K562 (cell line): ENCODE measurements at regions not wholly inside any gene's neighbourhood (a gene's known extent, or its start where the extent isn't known, plus 50 kb on each side); places are given as distances from the start of the nearest gene placed in this dataset.

Experiments used
- ATAC-seq: fragments of 200-7000 bp; cut with Tn5 transposase; 3 replicates; pipeline ENCODE4 v1.9.1; 2020; ENCODE audit warnings: moderate library complexity
- BruUV-seq: library from RNA; stranded (reverse); fragments of 400-500 nt; replicated peaks from 2 replicates; lab custom pipeline; 2021; lab: Mats Ljungman, UMichigan
- CTCF ChIA-PET: fragments of 300-600 bp; formaldehyde crosslinking; extraction: SDS; loops from one replicate; lab custom pipeline; 2021; ENCODE audit warnings: low intra/inter-chr PET ratio; lab: Yijun Ruan, JAX
- POLR2A ChIA-PET: fragments of 300-600, 350-650 bp; sonication (Branson Sonifier 250); formaldehyde crosslinking; extraction: SDS; loops from one replicate; lab custom pipeline; 2021; ENCODE audit warnings: antibody characterized with exemption, inconsistent platforms; lab: Yijun Ruan, JAX
- DNase-seq, 4 experiments: peaks; one replicate each; pipeline versions ENCODE4 v3.0.0 to v3.0.0-alpha.2; 2011 to 2018; ENCODE audit warnings: low spot score in 3 of 4, mixed read lengths in 3 of 4; ENCODE audit errors: extremely low read depth in 1 of 4
- FAIRE-seq: peaks from 2 replicates; lab custom pipeline; 2011; peaks lifted over from hg19 to GRCh38; lab: Jason Lieb, UNC
- H2AFZ ChIP-seq: 2 replicates; pipeline ENCODE4 v1.6.0; 2011; ENCODE audit warnings: low read depth, low read length, control low read depth, inconsistent platforms
- H3K27ac ChIP-seq: fragments of 200-600 bp; 3 replicates; pipeline ENCODE4 v1.8.0; 2011; ENCODE audit warnings: low read depth, mild to moderate bottlenecking, control low read depth, inconsistent platforms, low read length, moderate library complexity, mixed read lengths; ENCODE audit errors: extremely low read depth
- H3K27me3 ChIP-seq, 2 experiments: fragments of 300-600 bp in 1 of 2; 2 replicates in 1 of 2; 3 replicates in 1 of 2; pipeline versions ENCODE4 v1.6.0 to v1.8.0; 2011; ENCODE audit warnings: inconsistent platforms in 2 of 2, low read length in 2 of 2, mild to moderate bottlenecking in 1 of 2, mixed read lengths in 1 of 2, moderate library complexity in 1 of 2; ENCODE audit not compliant: control insufficient read depth in 2 of 2, insufficient read depth in 2 of 2
- H3K36me3 ChIP-seq: fragments of 300-600 bp; 3 replicates; pipeline ENCODE4 v1.8.0; 2011; ENCODE audit warnings: mild to moderate bottlenecking, low read length, inconsistent platforms; ENCODE audit not compliant: control insufficient read depth, insufficient read depth
- H3K4me1 ChIP-seq, 2 experiments: fragments of 200-600 bp in 1 of 2; replicated peaks in 1 of 2; 2 replicates in 1 of 2; 3 replicates in 1 of 2; pipeline versions ENCODE4 v1.5.1 to v1.8.0; 2011; ENCODE audit warnings: inconsistent platforms in 2 of 2, low read length in 2 of 2, mild to moderate bottlenecking in 1 of 2, mixed read lengths in 1 of 2, moderate library complexity in 1 of 2; ENCODE audit not compliant: control insufficient read depth in 2 of 2, insufficient read depth in 2 of 2
- H3K4me2 ChIP-seq: 2 replicates; pipeline ENCODE4 v1.6.1; 2011; ENCODE audit warnings: low read length, control low read depth, inconsistent platforms, mixed read lengths; ENCODE audit not compliant: insufficient read depth
- H3K4me3 ChIP-seq: fragments of 200-600 bp; sonication (generic), shearing (Covaris generic); 2 replicates; pipeline ENCODE4 v1.5.1; 2016; ENCODE audit warnings: control low read depth, inconsistent platforms
- H3K79me2 ChIP-seq: fragments of 200-600 bp; 3 replicates; pipeline ENCODE4 v1.8.0; 2011; ENCODE audit warnings: low read length, inconsistent platforms; ENCODE audit not compliant: control insufficient read depth, insufficient read depth
- H3K9ac ChIP-seq, 2 experiments: 2 replicates each; pipeline versions ENCODE4 v1.6.0 to v1.6.1; 2011; ENCODE audit warnings: low read depth in 2 of 2, low read length in 2 of 2, control low read depth in 1 of 2, inconsistent platforms in 1 of 2, mild to moderate bottlenecking in 1 of 2, mixed read lengths in 1 of 2; ENCODE audit not compliant: insufficient read depth in 1 of 2
- H3K9me1 ChIP-seq: one replicate; pipeline ENCODE4 v1.6.0; 2011; ENCODE audit warnings: inconsistent platforms, mild to moderate bottlenecking, low read length, moderate library complexity; ENCODE audit not compliant: control insufficient read depth, insufficient read depth
- H3K9me3 ChIP-seq: replicated peaks from 2 replicates; pipeline ENCODE4 v1.5.1; 2011; ENCODE audit warnings: low read depth, low read length, inconsistent platforms; ENCODE audit not compliant: control insufficient read depth, insufficient read depth
- H4K20me1 ChIP-seq: replicated peaks from 2 replicates; pipeline ENCODE4 v1.6.1; 2011; ENCODE audit warnings: low read length, inconsistent platforms, mixed read lengths; ENCODE audit not compliant: control insufficient read depth, insufficient read depth
- ARID4B ChIP-seq: sonication (generic); formaldehyde crosslinking; IDR thresholded peaks from 2 replicates; pipeline ENCODE4 v1.8.0; 2022; ENCODE audit warnings: mild to moderate bottlenecking, missing genetic modification reagents
- ATF7 ChIP-seq: fragments of 450-650 bp; IDR thresholded peaks from 2 replicates; pipeline ENCODE4 v1.7.1; 2014; ENCODE audit warnings: mild to moderate bottlenecking, moderate library complexity
- BDP1 ChIP-seq: IDR thresholded peaks from 3 replicates; pipeline ENCODE4 v1.6.1; 2011; ENCODE audit not compliant: insufficient read length, insufficient read depth
- CREBBP ChIP-seq: IDR thresholded peaks from one replicate; pipeline ENCODE4 v1.6.1; 2012; ENCODE audit warnings: low read depth, mild to moderate bottlenecking, control low read depth, inconsistent platforms, low read length
- FOXP4 ChIP-seq: sonication (generic); formaldehyde crosslinking; IDR thresholded peaks from 2 replicates; pipeline ENCODE4 v1.8.0; 2022; ENCODE audit warnings: mild to moderate bottlenecking, missing genetic modification reagents, borderline replicate concordance
- HNRNPH1 ChIP-seq: fragments of 200-400 bp; formaldehyde crosslinking; optimal IDR thresholded peaks from 2 replicates; pipeline ENCODE3; 2017; ENCODE audit warnings: low read depth, mild to moderate bottlenecking, low read length, moderate library complexity
- NFRKB ChIP-seq: fragments of 450-650 bp; IDR thresholded peaks from 2 replicates; pipeline ENCODE4 v1.6.1; 2016; ENCODE audit warnings: low read depth
- STAT5B ChIP-seq: fragments of 250-450 bp; sonication (Bioruptor Pico); IDR thresholded peaks from 2 replicates; pipeline ENCODE4 v1.8.0; 2021; ENCODE audit warnings: mild to moderate bottlenecking, inconsistent platforms
- TCF3 ChIP-seq: sonication (generic); formaldehyde crosslinking; IDR thresholded peaks from 2 replicates; pipeline ENCODE4 v1.4.0; 2020; ENCODE audit warnings: mild to moderate bottlenecking, missing genetic modification reagents
- THRA ChIP-seq: fragments of 450-650 bp; IDR thresholded peaks from 2 replicates; pipeline ENCODE4 v1.6.1; 2017; ENCODE audit warnings: mild to moderate bottlenecking, moderate library complexity
- TRIM24 ChIP-seq, 2 experiments: fragments of 450-650 bp; IDR thresholded peaks; 2 replicates each; pipeline ENCODE4 v1.6.1; 2016
- USF2 ChIP-seq: sonication (generic); formaldehyde crosslinking; IDR thresholded peaks from 2 replicates; pipeline ENCODE4 v1.5.0; 2020; ENCODE audit warnings: missing genetic modification reagents
- YY1 ChIP-seq, 3 experiments: IDR thresholded peaks; 2 replicates each; pipeline ENCODE4 v1.6.1; 2011; ENCODE audit warnings: low read length in 2 of 3, mild to moderate bottlenecking in 2 of 3, moderate library complexity in 2 of 3, borderline replicate concordance in 1 of 3, control low read depth in 1 of 3, low read depth in 1 of 3; ENCODE audit not compliant: insufficient read depth in 3 of 3, insufficient replicate concordance in 2 of 3, control insufficient read depth in 1 of 3, insufficient read length in 1 of 3; ENCODE audit errors: extremely low read depth in 1 of 3
- WGBS: fragments of 100-300 bp; shearing (Covaris generic); methylation state at CpG from one replicate; pipeline ENCODE4 v1.1.6; 2016; ENCODE audit warnings: low coverage, mixed read lengths; ENCODE audit not compliant: insufficient coverage; ENCODE audit errors: missing lambda C conversion rate; 5-methylcytosine and 5-hydroxymethylcytosine counted together
- in situ Hi-C: fragments of 300-500 bp; cut with MboI; formaldehyde crosslinking; loops from 4 replicates; pipeline ENCODE4 v1.15.0; 2018; ENCODE audit warnings: inconsistent platforms, mixed read lengths
- intact Hi-C: fragments of 100-400 bp; cut with micrococcal nuclease; formaldehyde crosslinking; loops from 2 replicates; pipeline ENCODE4 v1.14.2; 2022

- TF ChIP-seq YY1 (IDR thresholded peaks at IDR 0.05; ENCODE audit: borderline replicate concordance in 1 of 3, control insufficient read depth in 1 of 3, extremely low read depth in 1 of 3, insufficient read depth in 3 of 3, insufficient read length in 1 of 3, insufficient replicate concordance in 2 of 3, low read depth in 1 of 3, low read length in 2 of 3) (no peak), THRA (no peak), CREBBP (no peak), FOXP4 (CRISPR knock-in tag) (no peak)
Observed at GRCh38 chr10:2210088-2210487, 472.8 kb upstream of the ADARB2 start (continued).

GRCh38 chr10:2208106-2208505 lies 470.8 kb upstream of the ADARB2 start:
- no peak for ATAC-seq
- Histone ChIP-seq H3K4me2 (peak overlapping the region; percentile 72; the same call in 1 of the 2 replicates), H3K36me3 (no peaks in the 10 kb centered on the region), H3K9me3 (no peaks in the 10 kb centered on the region), H3K9ac (no peak overlapping the region), H2AFZ (peak overlapping the region; percentile 91; the same call in 1 of the 2 replicates), H3K4me1 (no peaks in the 10 kb centered on the region), H3K27ac (no peak overlapping the region), H3K79me2 (no peaks in the 10 kb centered on the region), H4K20me1 (no peaks in the 10 kb centered on the region), H3K27me3 (no peaks in the 10 kb centered on the region), H3K9me1 (no peaks in the 10 kb centered on the region), H3K4me3 (no peak overlapping the region)
- FAIRE-seq = no peak
- in situ Hi-C loops (no loop called here), intact Hi-C loops (no loop called here)
- DNase-seq = no peak
- BruUV-seq = no TSS peak
- ChIA-PET POLR2A (no interaction called here), CTCF (no interaction called here)
- WGBS = 4% methylated on average over 7 of the region's 7 CpGs
- TF ChIP-seq HNRNPH1 (no peak), ARID4B (no peak), STAT5B (CRISPR knock-in tag) (no peak), TRIM24 (IDR thresholded peaks at IDR 0.05) (no peak), ATF7 (no peak), TCF3 (CRISPR knock-in tag) (no peak), BDP1 (no peak), USF2 (CRISPR knock-in tag) (no peak), NFRKB (no peak)
